ACC112 (cell line): ENCODE measurements at regions not wholly inside any gene's neighbourhood (a gene's known extent, or its start where the extent isn't known, plus 50 kb on each side); places are given as distances from the start of the nearest gene placed in this dataset.

Experiments
- H2AFZ ChIP-seq: fragments of 200-600 bp; sonication (generic); one replicate; pipeline ENCODE4 v1.6.0; 2017; ENCODE audit warnings: antibody characterized with exemption, low read length; ENCODE audit not compliant: unreplicated experiment
- H3K27ac ChIP-seq: fragments of 200-600 bp; sonication (generic); 2 replicates; pipeline ENCODE4 v1.5.1; 2014; ENCODE audit warnings: low read depth, mild to moderate bottlenecking, antibody characterized with exemption, low read length, moderate library complexity
- H3K27me3 ChIP-seq: fragments of 200-600 bp; sonication (generic); 2 replicates; pipeline ENCODE4 v1.6.1; 2014; ENCODE audit warnings: mild to moderate bottlenecking, antibody characterized with exemption, low read length, moderate library complexity, mixed read lengths; ENCODE audit not compliant: insufficient read depth
- H3K36me3 ChIP-seq: fragments of 200-600 bp; sonication (generic); 2 replicates; pipeline ENCODE4 v1.6.1; 2016; ENCODE audit warnings: mild to moderate bottlenecking, antibody characterized with exemption, low read length, moderate library complexity, mixed read lengths; ENCODE audit not compliant: insufficient read depth
- H3K4me1 ChIP-seq: fragments of 200-600 bp; sonication (generic); one replicate; pipeline ENCODE4 v1.6.1; 2016; ENCODE audit warnings: low read length, mixed read lengths; ENCODE audit not compliant: insufficient read depth, unreplicated experiment, control insufficient read depth
- H3K4me3 ChIP-seq: fragments of 200-600 bp; sonication (generic); 2 replicates; pipeline ENCODE4 v1.5.1; 2014; ENCODE audit warnings: mild to moderate bottlenecking, low read depth, low read length
- H3K79me2 ChIP-seq: fragments of 200-600 bp; sonication (generic); one replicate; pipeline ENCODE4 v1.6.0; 2016; ENCODE audit warnings: low read length; ENCODE audit not compliant: control insufficient read depth, unreplicated experiment, insufficient read depth

GRCh38 chr6:53413326-53413725, 64.6 kb upstream of the ELOVL5 start:
- no peaks in the 10 kb centered on the region for H3K79me2 ChIP-seq
- H2AFZ ChIP-seq, result no peak overlapping the region
- no peaks in the 10 kb centered on the region for H3K4me1 ChIP-seq
- H3K27me3 ChIP-seq, result peaks cover 1% of the 10 kb centered on the region; the same call in 1 of the 2 replicates
- no peak overlapping the region for H3K4me3 ChIP-seq
- H3K27ac ChIP-seq, result no peak overlapping the region
- H3K36me3 ChIP-seq, result no peaks in the 10 kb centered on the region

- Histone ChIP-seq H3K27ac (no peak overlapping the region), H3K4me3 (no peak overlapping the region), H3K27me3 (peaks cover 7% of the 10 kb centered on the region; the same call in 1 of the 2 replicates), H2AFZ (no peak overlapping the region), H3K4me1 (no peaks in the 10 kb centered on the region), H3K79me2 (no peaks in the 10 kb centered on the region), H3K36me3 (no peaks in the 10 kb centered on the region)
Measured at GRCh38 chr6:53412751-53413150, 64.0 kb upstream of the ELOVL5 start.

GRCh38 chr6:53412021-53412715, 63.4 kb upstream of the ELOVL5 start:
- H3K36me3 ChIP-seq, result no peaks in the 10 kb centered on the region
- no peaks in the 10 kb centered on the region for H3K4me1 ChIP-seq
- no peak overlapping the region for H3K4me3 ChIP-seq
- no peaks in the 10 kb centered on the region for H3K79me2 ChIP-seq
- H3K27me3 ChIP-seq, result peaks cover 13% of the 10 kb centered on the region; the same call in 1 of the 2 replicates
- no peak overlapping the region for H3K27ac ChIP-seq
- no peak overlapping the region for H2AFZ ChIP-seq

- Histone ChIP-seq H3K4me3 (no peak overlapping the region), H3K36me3 (no peaks in the 10 kb centered on the region), H2AFZ (no peak overlapping the region), H3K27me3 (peaks cover 20% of the 10 kb centered on the region), H3K79me2 (no peaks in the 10 kb centered on the region), H3K4me1 (no peaks in the 10 kb centered on the region), H3K27ac (no peak overlapping the region)
Measured at GRCh38 chr6:53411451-53411850, 62.7 kb upstream of the ELOVL5 start.

GRCh38 chr6:53410508-53411258, 61.9 kb upstream of the ELOVL5 start:
- peak overlapping the region; percentile 28 for H2AFZ ChIP-seq
- H3K27ac ChIP-seq, result no peak overlapping the region
- no peaks in the 10 kb centered on the region for H3K4me1 ChIP-seq
- no peaks in the 10 kb centered on the region for H3K36me3 ChIP-seq
- peaks cover 24% of the 10 kb centered on the region for H3K27me3 ChIP-seq
- H3K79me2 ChIP-seq, result no peaks in the 10 kb centered on the region
- no peak overlapping the region for H3K4me3 ChIP-seq

- Histone ChIP-seq H3K4me3 (no peak overlapping the region), H3K36me3 (no peaks in the 10 kb centered on the region), H3K79me2 (no peaks in the 10 kb centered on the region), H3K4me1 (no peaks in the 10 kb centered on the region), H3K27me3 (peaks cover 24% of the 10 kb centered on the region), H2AFZ (no peak overlapping the region), H3K27ac (no peak overlapping the region)
Measured at GRCh38 chr6:53408826-53409225, 60.1 kb upstream of the ELOVL5 start.

- H3K27me3 ChIP-seq, result no peaks in the 10 kb centered on the region
- no peaks in the 10 kb centered on the region for H3K36me3 ChIP-seq
- no peak overlapping the region for H3K4me3 ChIP-seq
- no peaks in the 10 kb centered on the region for H3K4me1 ChIP-seq
- H3K27ac ChIP-seq, result no peak overlapping the region
- no peak overlapping the region for H2AFZ ChIP-seq
- H3K79me2 ChIP-seq, result no peaks in the 10 kb centered on the region
Measured at GRCh38 chr6:53399027-53399344, 50.2 kb upstream of the ELOVL5 start.

GRCh38 chr6:53398247-53399026, 49.7 kb upstream of the ELOVL5 start:
- Histone ChIP-seq H3K4me3 (no peak overlapping the region), H3K36me3 (no peaks in the 10 kb centered on the region), H2AFZ (no peak overlapping the region), H3K4me1 (no peaks in the 10 kb centered on the region), H3K79me2 (no peaks in the 10 kb centered on the region), H3K27me3 (no peaks in the 10 kb centered on the region), H3K27ac (no peak overlapping the region)
